ENCODE measurements at regions not wholly inside any gene's neighbourhood (a gene's known extent, or its start where the extent isn't known, plus 50 kb on each side); places are given as distances from the start of the nearest gene placed in this dataset.

DNA sequence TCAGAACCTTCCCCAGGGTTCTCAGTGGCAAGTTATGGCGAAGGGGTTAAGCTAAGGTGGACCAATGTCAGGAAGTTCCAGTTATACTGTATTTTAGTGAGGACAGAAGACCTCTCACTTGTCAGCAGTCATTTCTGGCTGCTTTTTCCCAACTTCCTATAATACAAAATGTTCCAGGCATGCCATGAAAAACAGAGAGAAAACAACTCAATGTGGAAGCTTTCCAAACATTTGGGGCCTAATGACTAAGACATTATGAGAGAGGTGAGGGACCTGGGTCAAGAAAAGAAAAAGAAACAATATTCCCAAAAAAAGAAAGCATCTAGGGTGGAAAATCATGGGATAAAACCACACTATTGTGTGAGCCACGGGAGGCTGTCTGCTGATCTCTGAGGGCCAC, 99.9 kb upstream of the MAP3K4 start:
- TF ChIP-seq, protein P1, sequence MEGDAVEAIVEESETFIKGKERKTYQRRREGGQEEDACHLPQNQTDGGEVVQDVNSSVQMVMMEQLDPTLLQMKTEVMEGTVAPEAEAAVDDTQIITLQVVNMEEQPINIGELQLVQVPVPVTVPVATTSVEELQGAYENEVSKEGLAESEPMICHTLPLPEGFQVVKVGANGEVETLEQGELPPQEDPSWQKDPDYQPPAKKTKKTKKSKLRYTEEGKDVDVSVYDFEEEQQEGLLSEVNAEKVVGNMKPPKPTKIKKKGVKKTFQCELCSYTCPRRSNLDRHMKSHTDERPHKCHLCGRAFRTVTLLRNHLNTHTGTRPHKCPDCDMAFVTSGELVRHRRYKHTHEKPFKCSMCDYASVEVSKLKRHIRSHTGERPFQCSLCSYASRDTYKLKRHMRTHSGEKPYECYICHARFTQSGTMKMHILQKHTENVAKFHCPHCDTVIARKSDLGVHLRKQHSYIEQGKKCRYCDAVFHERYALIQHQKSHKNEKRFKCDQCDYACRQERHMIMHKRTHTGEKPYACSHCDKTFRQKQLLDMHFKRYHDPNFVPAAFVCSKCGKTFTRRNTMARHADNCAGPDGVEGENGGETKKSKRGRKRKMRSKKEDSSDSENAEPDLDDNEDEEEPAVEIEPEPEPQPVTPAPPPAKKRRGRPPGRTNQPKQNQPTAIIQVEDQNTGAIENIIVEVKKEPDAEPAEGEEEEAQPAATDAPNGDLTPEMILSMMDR (IDR thresholded peaks at IDR 0.05): no peak
- TF ChIP-seq POLR2A (IDR thresholded peaks at IDR 0.05): no peak
